Hematopoietic multipotent progenitor cell treated with erythropoietin and hydrocortisone succinate and interleukin-3 and kit ligand, for 4 days (in vitro differentiated cells): ENCODE measurements at regions not wholly inside any gene's neighbourhood (a gene's known extent, or its start where the extent isn't known, plus 50 kb on each side); places are given as distances from the start of the nearest gene placed in this dataset.
A peak's percentile ranks its signal among the peaks of the same experiment; 100 is the strongest.

ENCODE experiments used
- DNase-seq: peaks from one replicate; pipeline ENCODE4 v3.0.0-alpha.2; 2015

- DNase-seq, result peak; percentile 4
Observed at GRCh38 chr3:67290438-67290837, 292.3 kb downstream of the KBTBD8 start.

GRCh38 chr3:67291287-67292252 lies 293.5 kb downstream of the KBTBD8 start:
- no peak for DNase-seq

GRCh38 chr3:67292356-67293121 lies 294.4 kb downstream of the KBTBD8 start:
- peak; percentile 17 for DNase-seq

GRCh38 chr3:67294341-67294740 lies 296.2 kb downstream of the KBTBD8 start:
- DNase-seq, result no peak

- DNase-seq, result no peak
Observed at GRCh38 chr3:67296039-67296892, 298.2 kb downstream of the KBTBD8 start.

GRCh38 chr3:67297715-67298475 lies 299.8 kb downstream of the KBTBD8 start:
- DNase-seq, result no peak

GRCh38 chr3:67301556-67301955 lies 303.4 kb downstream of the KBTBD8 start:
- no peak for DNase-seq

- no peak for DNase-seq
Observed at GRCh38 chr3:67302489-67302888, 304.4 kb downstream of the KBTBD8 start.

- DNase-seq, result no peak
Observed at GRCh38 chr3:67305160-67305559, 307.1 kb downstream of the KBTBD8 start.

GRCh38 chr3:67305922-67306321 lies 307.8 kb downstream of the KBTBD8 start:
- no peak for DNase-seq

- DNase-seq, result no peak
Observed at GRCh38 chr3:67311440-67311839, 313.3 kb downstream of the KBTBD8 start.

GRCh38 chr3:67312155-67312554 lies 314.0 kb downstream of the KBTBD8 start:
- no peak for DNase-seq

GRCh38 chr3:67318162-67318561 lies 320.1 kb downstream of the KBTBD8 start:
- DNase-seq, result no peak

GRCh38 chr3:67324554-67324953 lies 326.4 kb downstream of the KBTBD8 start:
- no peak for DNase-seq
